CD4-positive, alpha-beta T cell (primary cell): ENCODE measurements at regions not wholly inside any gene's neighbourhood (a gene's known extent, or its start where the extent isn't known, plus 50 kb on each side); places are given as distances from the start of the nearest gene placed in this dataset.
"Not testable (repeated sequence)": the region's sequence is repeated elsewhere in the genome, so short reads cannot be mapped to it uniquely, and the experiment has no call there.

Experiments used
- ATAC-seq: fragments of 200-7000 bp; cut with Tn5 transposase; one replicate; pipeline ENCODE4 v1.10.0; 2022; ENCODE audit warnings: mild to moderate bottlenecking; ENCODE audit not compliant: poor library complexity
- CTCF ChIA-PET: fragments of 350-600 bp; sonication (Branson Sonifier 250); formaldehyde crosslinking; loops from one replicate; lab custom pipeline; 2021; ENCODE audit warnings: antibody characterized with exemption, inconsistent platforms; lab: Charles Lee
- POLR2A ChIA-PET: fragments of 350-600 bp; sonication (Branson Sonifier 250); formaldehyde crosslinking; loops from one replicate; lab custom pipeline; 2021; ENCODE audit warnings: antibody characterized with exemption, inconsistent platforms; lab: Charles Lee
- DNase-seq, 14 experiments: peaks; one replicate each; pipeline ENCODE4 v3.0.0-alpha.2; 2013 to 2020; ENCODE audit warnings: mixed read lengths in 2 of 14
- H3K27ac ChIP-seq, 2 donors: one replicate each; pipeline versions ENCODE4 v1.5.1 to v1.7.0; 2013; ENCODE audit warnings: low read length in 2 of 2, low read depth in 1 of 2, mild to moderate bottlenecking in 1 of 2
- H3K27me3 ChIP-seq, 2 experiments: 1 replicate in 1 of 2; 2 replicates in 1 of 2; pipeline versions ENCODE4 v1.6.1 to v1.7.0; 2013; ENCODE audit warnings: low read length in 2 of 2, control low read depth in 1 of 2, mild to moderate bottlenecking in 1 of 2, moderate library complexity in 1 of 2; ENCODE audit not compliant: insufficient read depth in 2 of 2, control insufficient read depth in 1 of 2
- H3K36me3 ChIP-seq: one replicate; pipeline ENCODE4 v1.6.1; 2013; ENCODE audit warnings: low read length, control low read depth; ENCODE audit not compliant: insufficient read depth
- H3K4me1 ChIP-seq: one replicate; pipeline ENCODE4 v1.6.1; 2013; ENCODE audit warnings: low read length, control low read depth; ENCODE audit not compliant: insufficient read depth
- H3K4me3 ChIP-seq: one replicate; pipeline ENCODE4 v1.5.1; 2013; ENCODE audit warnings: mild to moderate bottlenecking, low read length, moderate library complexity
- H3K9me3 ChIP-seq, 2 experiments: 1 replicate in 1 of 2; 2 replicates in 1 of 2; pipeline versions ENCODE4 v1.6.1 to v1.7.0; 2013; ENCODE audit warnings: low read length in 2 of 2, mild to moderate bottlenecking in 2 of 2, control low read depth in 1 of 2, moderate library complexity in 1 of 2; ENCODE audit not compliant: control insufficient read depth in 1 of 2, insufficient read depth in 1 of 2
- H3K27ac Mint-ChIP-seq: one replicate; pipeline ENCODE4 v1.8.0; 2020; ENCODE audit warnings: mixed read lengths
- H3K27me3 Mint-ChIP-seq: one replicate; pipeline ENCODE4 v1.8.0; 2021; ENCODE audit warnings: mixed read lengths
- H3K36me3 Mint-ChIP-seq: one replicate; pipeline ENCODE4 v1.8.0; 2021; ENCODE audit warnings: low read depth, mixed read lengths
- H3K4me1 Mint-ChIP-seq: one replicate; pipeline ENCODE4 v1.8.0; 2021; ENCODE audit warnings: low read depth, mixed read lengths
- H3K4me3 Mint-ChIP-seq: one replicate; pipeline ENCODE4 v1.8.0; 2020; ENCODE audit warnings: mild to moderate bottlenecking, mixed read lengths
- H3K9me3 Mint-ChIP-seq: one replicate; pipeline ENCODE4 v1.8.0; 2020; ENCODE audit warnings: mixed read lengths
- intact Hi-C, 2 experiments: fragments of 100-400 bp; cut with DNase I in 1 of 2; cut with micrococcal nuclease in 1 of 2; formaldehyde crosslinking; loops; one replicate each; pipeline versions ENCODE4 v1.15.1 to v1.9.0; 2023 to 2025; cut with DNase I, micrococcal nuclease
- TF ChIP-seq, protein P1 (sequence below): fragments of 200-600 bp; IDR thresholded peaks from one replicate; pipeline ENCODE4 v1.8.0; 2022; ENCODE audit warnings: antibody characterized with exemption, mild to moderate bottlenecking

DNA sequence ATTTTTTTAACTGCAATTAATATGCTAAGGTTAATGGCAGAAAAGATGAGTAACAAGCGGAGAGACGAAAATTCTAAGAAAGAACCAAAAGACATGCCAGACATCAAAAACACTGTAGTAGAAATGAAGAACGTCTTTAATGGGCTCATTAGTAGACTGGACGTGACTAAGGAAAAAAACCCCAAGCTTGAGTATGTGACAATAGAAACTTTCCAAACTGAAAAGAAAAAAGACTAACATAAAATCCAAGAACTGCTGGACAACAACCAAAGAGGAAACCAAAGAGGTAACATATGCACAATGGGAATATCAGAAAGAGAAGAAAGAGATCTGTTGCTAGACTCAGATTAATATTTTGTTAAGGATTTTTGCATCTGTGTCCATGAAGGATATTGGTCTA, 94.6 kb upstream of the SETMAR start:
- Histone ChIP-seq H3K4me3 (no peak overlapping the region), H3K4me1 (no peaks in the 10 kb centered on the region), H3K9me3 (peaks cover 0 to 8% of the 10 kb centered on the region in 2 experiments), H3K36me3 (no peaks in the 10 kb centered on the region), H3K27ac (no peak overlapping the region), H3K27me3 (no peaks in the 10 kb centered on the region)
- Mint-ChIP-seq H3K27ac (no peak overlapping the region), H3K4me1 (no peaks in the 10 kb centered on the region), H3K9me3 (peaks cover 17% of the 10 kb centered on the region), H3K4me3 (no peak overlapping the region), H3K27me3 (no peaks in the 10 kb centered on the region), H3K36me3 (no peaks in the 10 kb centered on the region)
- DNase-seq, result no peak
- ChIA-PET CTCF (no interaction called here), POLR2A (no interaction called here)
- intact Hi-C loops, result no loop called here
- TF ChIP-seq, protein P1, sequence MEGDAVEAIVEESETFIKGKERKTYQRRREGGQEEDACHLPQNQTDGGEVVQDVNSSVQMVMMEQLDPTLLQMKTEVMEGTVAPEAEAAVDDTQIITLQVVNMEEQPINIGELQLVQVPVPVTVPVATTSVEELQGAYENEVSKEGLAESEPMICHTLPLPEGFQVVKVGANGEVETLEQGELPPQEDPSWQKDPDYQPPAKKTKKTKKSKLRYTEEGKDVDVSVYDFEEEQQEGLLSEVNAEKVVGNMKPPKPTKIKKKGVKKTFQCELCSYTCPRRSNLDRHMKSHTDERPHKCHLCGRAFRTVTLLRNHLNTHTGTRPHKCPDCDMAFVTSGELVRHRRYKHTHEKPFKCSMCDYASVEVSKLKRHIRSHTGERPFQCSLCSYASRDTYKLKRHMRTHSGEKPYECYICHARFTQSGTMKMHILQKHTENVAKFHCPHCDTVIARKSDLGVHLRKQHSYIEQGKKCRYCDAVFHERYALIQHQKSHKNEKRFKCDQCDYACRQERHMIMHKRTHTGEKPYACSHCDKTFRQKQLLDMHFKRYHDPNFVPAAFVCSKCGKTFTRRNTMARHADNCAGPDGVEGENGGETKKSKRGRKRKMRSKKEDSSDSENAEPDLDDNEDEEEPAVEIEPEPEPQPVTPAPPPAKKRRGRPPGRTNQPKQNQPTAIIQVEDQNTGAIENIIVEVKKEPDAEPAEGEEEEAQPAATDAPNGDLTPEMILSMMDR, result no peak
- no peak for ATAC-seq

DNA sequence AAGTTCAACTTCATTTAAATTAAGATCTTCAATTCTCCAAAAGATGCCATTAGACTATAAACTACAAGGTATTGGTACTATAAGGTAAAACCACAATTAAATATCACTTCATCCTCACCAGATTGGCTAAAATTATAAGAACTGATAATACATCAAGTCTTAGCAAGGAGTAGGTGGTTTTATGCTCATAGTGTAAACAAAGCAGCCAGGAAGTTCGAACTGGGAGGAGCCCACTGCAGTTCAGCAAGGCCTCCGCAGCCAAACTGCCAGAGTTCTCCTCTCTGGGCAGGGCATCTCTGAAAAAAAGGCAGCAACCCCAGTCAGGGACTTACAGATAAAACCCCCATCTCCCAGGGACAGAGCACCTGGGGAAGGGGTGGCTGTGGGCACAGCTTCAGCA, 91.6 kb upstream of the SETMAR start:
- POLR2A ChIA-PET, result no interaction called here
- TF ChIP-seq, protein P1, result no peak
- CTCF ChIA-PET, result no interaction called here
- ATAC-seq (no peak), DNase-seq (no peak)
- Mint-ChIP-seq H3K27me3 (no peaks in the 10 kb centered on the region), H3K9me3 (peaks cover 26% of the 10 kb centered on the region), H3K36me3 (no peaks in the 10 kb centered on the region), H3K27ac (no peak overlapping the region), H3K4me1 (no peaks in the 10 kb centered on the region), H3K4me3 (no peak overlapping the region)
- Histone ChIP-seq H3K9me3 (peaks cover 0 to 8% of the 10 kb centered on the region in 2 experiments), H3K4me3 (no peak overlapping the region), H3K4me1 (no peaks in the 10 kb centered on the region), H3K27ac (no peak overlapping the region), H3K27me3 (no peaks in the 10 kb centered on the region), H3K36me3 (no peaks in the 10 kb centered on the region)
- intact Hi-C loops, result no loop called here

DNA sequence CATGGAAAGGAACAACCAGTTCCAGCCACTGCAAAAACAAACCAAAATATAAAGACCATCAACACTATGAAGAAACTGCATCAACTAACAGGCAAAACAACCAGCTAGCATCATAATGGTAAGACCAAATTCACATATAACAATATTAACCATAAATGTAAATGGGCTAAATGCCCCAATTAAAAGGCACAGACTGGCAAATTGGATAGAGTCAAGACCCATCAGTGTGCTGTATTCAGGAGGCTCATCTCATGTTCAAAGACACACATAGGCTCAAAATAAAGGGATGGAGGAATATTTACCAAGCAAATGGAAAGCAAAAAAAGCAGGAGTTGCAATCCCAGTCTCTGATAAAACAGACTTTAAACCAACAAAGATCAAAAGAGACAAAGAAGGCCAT, 89.7 kb upstream of the SETMAR start:
- H3K4me1 ChIP-seq, H3K27me3 Mint-ChIP-seq, DNase-seq, intact Hi-C loops, H3K4me3 Mint-ChIP-seq, CTCF ChIA-PET, H3K4me3 ChIP-seq, H3K36me3 ChIP-seq, H3K27ac Mint-ChIP-seq, H3K27me3 ChIP-seq, H3K36me3 Mint-ChIP-seq, H3K27ac ChIP-seq, POLR2A ChIA-PET, H3K9me3 ChIP-seq, H3K4me1 Mint-ChIP-seq, ATAC-seq: not testable (repeated sequence)
- peaks cover 22% of the 10 kb centered on the region for H3K9me3 Mint-ChIP-seq

DNA sequence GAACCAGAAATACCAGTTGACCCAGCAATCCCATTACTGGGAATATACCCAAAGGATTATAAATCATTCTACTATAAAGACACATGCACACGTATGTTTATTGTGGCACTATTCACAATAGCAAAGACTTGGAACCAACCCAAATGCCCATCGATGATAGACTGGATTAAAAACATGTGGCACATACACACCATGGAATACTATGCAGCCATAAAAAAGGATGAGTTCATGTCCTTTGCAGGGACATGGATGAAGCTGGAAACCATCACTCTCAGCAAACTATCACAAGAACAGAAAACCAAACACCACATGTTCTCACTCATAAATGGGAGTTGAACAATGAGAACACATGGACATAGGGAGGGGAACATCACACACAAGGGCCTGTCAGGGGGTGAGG, 86.2 kb upstream of the SETMAR start:
- H3K4me3 Mint-ChIP-seq, H3K9me3 ChIP-seq, ATAC-seq, CTCF ChIA-PET, H3K36me3 ChIP-seq, POLR2A ChIA-PET, H3K27ac Mint-ChIP-seq, H3K4me1 ChIP-seq, H3K27me3 Mint-ChIP-seq, H3K27me3 ChIP-seq, H3K36me3 Mint-ChIP-seq, H3K4me3 ChIP-seq, DNase-seq, intact Hi-C loops, H3K27ac ChIP-seq, H3K4me1 Mint-ChIP-seq: not testable (repeated sequence)
- peaks cover 18% of the 10 kb centered on the region for H3K9me3 Mint-ChIP-seq
